SK-N-SH treated with all-trans-retinoic acid at 6 μM for 48 hours (cell line): ENCODE measurements at regions not wholly inside any gene's neighbourhood (a gene's known extent, or its start where the extent isn't known, plus 50 kb on each side); places are given as distances from the start of the nearest gene placed in this dataset.

Source experiments
- ESRRG ChIP-seq: fragments of 250-450 bp; sonication (Bioruptor Pico); IDR thresholded peaks from 2 replicates; pipeline ENCODE4 v1.6.1; 2021; ENCODE audit warnings: mild to moderate bottlenecking
- SNAI2 ChIP-seq: fragments of 250-450 bp; sonication (Bioruptor Pico); IDR thresholded peaks from 2 replicates; pipeline ENCODE4 v1.5.0; 2020; ENCODE audit warnings: mild to moderate bottlenecking, moderate library complexity
- ZC3H10 ChIP-seq: fragments of 250-450 bp; sonication (Bioruptor Pico); IDR thresholded peaks from 2 replicates; pipeline ENCODE4 v1.5.1; 2021; ENCODE audit warnings: mild to moderate bottlenecking, moderate library complexity
- ZNF8 ChIP-seq: fragments of 450-650 bp; formaldehyde crosslinking; IDR thresholded peaks from 2 replicates; pipeline ENCODE4 v1.5.0; 2020; ENCODE audit warnings: mild to moderate bottlenecking, moderate library complexity
- TF ChIP-seq, protein P1 (sequence below): fragments of 250-450 bp; sonication (Bioruptor Pico); IDR thresholded peaks from 2 replicates; pipeline ENCODE4 v1.8.0; 2020; ENCODE audit warnings: mild to moderate bottlenecking, moderate library complexity, borderline replicate concordance
- TF ChIP-seq, protein P2 (sequence below): fragments of 250-450 bp; sonication (Bioruptor Pico); IDR thresholded peaks from 2 replicates; pipeline ENCODE4 v1.5.0; 2020; ENCODE audit warnings: mild to moderate bottlenecking, moderate library complexity

GRCh38 chr19:28988066-28988465 lies 224.9 kb downstream of the UQCRFS1 start:
- TF ChIP-seq, protein P1, sequence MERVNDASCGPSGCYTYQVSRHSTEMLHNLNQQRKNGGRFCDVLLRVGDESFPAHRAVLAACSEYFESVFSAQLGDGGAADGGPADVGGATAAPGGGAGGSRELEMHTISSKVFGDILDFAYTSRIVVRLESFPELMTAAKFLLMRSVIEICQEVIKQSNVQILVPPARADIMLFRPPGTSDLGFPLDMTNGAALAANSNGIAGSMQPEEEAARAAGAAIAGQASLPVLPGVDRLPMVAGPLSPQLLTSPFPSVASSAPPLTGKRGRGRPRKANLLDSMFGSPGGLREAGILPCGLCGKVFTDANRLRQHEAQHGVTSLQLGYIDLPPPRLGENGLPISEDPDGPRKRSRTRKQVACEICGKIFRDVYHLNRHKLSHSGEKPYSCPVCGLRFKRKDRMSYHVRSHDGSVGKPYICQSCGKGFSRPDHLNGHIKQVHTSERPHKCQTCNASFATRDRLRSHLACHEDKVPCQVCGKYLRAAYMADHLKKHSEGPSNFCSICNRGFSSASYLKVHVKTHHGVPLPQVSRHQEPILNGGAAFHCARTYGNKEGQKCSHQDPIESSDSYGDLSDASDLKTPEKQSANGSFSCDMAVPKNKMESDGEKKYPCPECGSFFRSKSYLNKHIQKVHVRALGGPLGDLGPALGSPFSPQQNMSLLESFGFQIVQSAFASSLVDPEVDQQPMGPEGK (CRISPR knock-in tag): no peak
- no peak for TF ChIP-seq ESRRG
- TF ChIP-seq ZC3H10 (CRISPR knock-in tag): no peak
- TF ChIP-seq, protein P2, sequence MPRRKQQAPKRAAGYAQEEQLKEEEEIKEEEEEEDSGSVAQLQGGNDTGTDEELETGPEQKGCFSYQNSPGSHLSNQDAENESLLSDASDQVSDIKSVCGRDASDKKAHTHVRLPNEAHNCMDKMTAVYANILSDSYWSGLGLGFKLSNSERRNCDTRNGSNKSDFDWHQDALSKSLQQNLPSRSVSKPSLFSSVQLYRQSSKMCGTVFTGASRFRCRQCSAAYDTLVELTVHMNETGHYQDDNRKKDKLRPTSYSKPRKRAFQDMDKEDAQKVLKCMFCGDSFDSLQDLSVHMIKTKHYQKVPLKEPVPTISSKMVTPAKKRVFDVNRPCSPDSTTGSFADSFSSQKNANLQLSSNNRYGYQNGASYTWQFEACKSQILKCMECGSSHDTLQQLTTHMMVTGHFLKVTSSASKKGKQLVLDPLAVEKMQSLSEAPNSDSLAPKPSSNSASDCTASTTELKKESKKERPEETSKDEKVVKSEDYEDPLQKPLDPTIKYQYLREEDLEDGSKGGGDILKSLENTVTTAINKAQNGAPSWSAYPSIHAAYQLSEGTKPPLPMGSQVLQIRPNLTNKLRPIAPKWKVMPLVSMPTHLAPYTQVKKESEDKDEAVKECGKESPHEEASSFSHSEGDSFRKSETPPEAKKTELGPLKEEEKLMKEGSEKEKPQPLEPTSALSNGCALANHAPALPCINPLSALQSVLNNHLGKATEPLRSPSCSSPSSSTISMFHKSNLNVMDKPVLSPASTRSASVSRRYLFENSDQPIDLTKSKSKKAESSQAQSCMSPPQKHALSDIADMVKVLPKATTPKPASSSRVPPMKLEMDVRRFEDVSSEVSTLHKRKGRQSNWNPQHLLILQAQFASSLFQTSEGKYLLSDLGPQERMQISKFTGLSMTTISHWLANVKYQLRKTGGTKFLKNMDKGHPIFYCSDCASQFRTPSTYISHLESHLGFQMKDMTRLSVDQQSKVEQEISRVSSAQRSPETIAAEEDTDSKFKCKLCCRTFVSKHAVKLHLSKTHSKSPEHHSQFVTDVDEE (CRISPR knock-in tag): no peak
- no peak for TF ChIP-seq SNAI2 (CRISPR knock-in tag)
- no peak for TF ChIP-seq ZNF8 (CRISPR knock-in tag)
